IPS-18a (cell line): ENCODE measurements at regions not wholly inside any gene's neighbourhood (a gene's known extent, or its start where the extent isn't known, plus 50 kb on each side); places are given as distances from the start of the nearest gene placed in this dataset.
"Not testable (repeated sequence)": the region's sequence is repeated elsewhere in the genome, so short reads cannot be mapped to it uniquely, and the experiment has no call there.

Experiments
- H3K27ac ChIP-seq: one replicate; pipeline ENCODE4 v1.5.1; 2013; ENCODE audit warnings: low read length
- H3K27me3 ChIP-seq: one replicate; pipeline ENCODE4 v1.6.1; 2013; ENCODE audit warnings: mild to moderate bottlenecking, low read length; ENCODE audit not compliant: control insufficient read depth, insufficient read depth
- H3K36me3 ChIP-seq: one replicate; pipeline ENCODE4 v1.6.1; 2013; ENCODE audit warnings: low read depth, low read length; ENCODE audit not compliant: control insufficient read depth
- H3K4me1 ChIP-seq: one replicate; pipeline ENCODE4 v1.6.1; 2013; ENCODE audit warnings: low read depth, low read length; ENCODE audit not compliant: control insufficient read depth
- H3K4me3 ChIP-seq: one replicate; pipeline ENCODE4 v1.5.1; 2013; ENCODE audit warnings: low read length
- H3K9ac ChIP-seq: one replicate; pipeline ENCODE4 v1.6.1; 2013; ENCODE audit warnings: mild to moderate bottlenecking, low read length, moderate library complexity
- H3K9me3 ChIP-seq: one replicate; pipeline ENCODE4 v1.6.1; 2013; ENCODE audit warnings: low read depth, low read length; ENCODE audit not compliant: control insufficient read depth

GRCh38 chr14:29005647-29006046, 239.1 kb downstream of the FOXG1 start:
- H3K27ac ChIP-seq = no peak overlapping the region
- no peaks in the 10 kb centered on the region for H3K36me3 ChIP-seq
- H3K9ac ChIP-seq = no peak overlapping the region
- no peaks in the 10 kb centered on the region for H3K27me3 ChIP-seq
- no peaks in the 10 kb centered on the region for H3K4me1 ChIP-seq
- H3K4me3 ChIP-seq = no peak overlapping the region
- no peaks in the 10 kb centered on the region for H3K9me3 ChIP-seq

- H3K27ac ChIP-seq = no peak overlapping the region
- H3K4me3 ChIP-seq = no peak overlapping the region
- H3K27me3 ChIP-seq = no peaks in the 10 kb centered on the region
- no peaks in the 10 kb centered on the region for H3K36me3 ChIP-seq
- H3K9me3 ChIP-seq = no peaks in the 10 kb centered on the region
- H3K9ac ChIP-seq = no peak overlapping the region
- H3K4me1 ChIP-seq = no peaks in the 10 kb centered on the region
Measured at GRCh38 chr14:29007990-29008389, 241.4 kb downstream of the FOXG1 start.

- Histone ChIP-seq H3K36me3 (no peaks in the 10 kb centered on the region), H3K9ac (no peak overlapping the region), H3K9me3 (no peaks in the 10 kb centered on the region), H3K4me3 (no peak overlapping the region), H3K4me1 (no peaks in the 10 kb centered on the region), H3K27me3 (no peaks in the 10 kb centered on the region), H3K27ac (no peak overlapping the region)
Measured at GRCh38 chr14:29016050-29016900, 249.7 kb downstream of the FOXG1 start.

GRCh38 chr14:29023505-29023904, 256.9 kb downstream of the FOXG1 start:
- H3K9me3 ChIP-seq = not testable (repeated sequence)

GRCh38 chr14:29027441-29027840, 260.9 kb downstream of the FOXG1 start:
- not testable (repeated sequence) for H3K27me3 ChIP-seq, H3K9ac ChIP-seq, H3K4me3 ChIP-seq, H3K27ac ChIP-seq, H3K36me3 ChIP-seq, H3K9me3 ChIP-seq
- peaks cover 23% of the 10 kb centered on the region for H3K4me1 ChIP-seq

More at GRCh38 chr14:29023505-29023904, 256.9 kb downstream of the FOXG1 start:
- H3K36me3 ChIP-seq, H3K27me3 ChIP-seq, H3K4me1 ChIP-seq, H3K4me3 ChIP-seq, H3K9ac ChIP-seq, H3K27ac ChIP-seq: not testable (repeated sequence)

GRCh38 chr14:29027941-29028705, 261.5 kb downstream of the FOXG1 start:
- H3K9ac ChIP-seq, H3K9me3 ChIP-seq, H3K27ac ChIP-seq, H3K4me3 ChIP-seq, H3K27me3 ChIP-seq, H3K36me3 ChIP-seq: not testable (repeated sequence)
- H3K4me1 ChIP-seq = peaks cover 23% of the 10 kb centered on the region

GRCh38 chr14:29028973-29029582, 262.5 kb downstream of the FOXG1 start:
- peak overlapping the region; percentile 29 for H3K4me3 ChIP-seq
- no peak overlapping the region for H3K9ac ChIP-seq
- peak overlapping the region; percentile 35 for H3K27ac ChIP-seq

GRCh38 chr14:29030121-29030520, 263.5 kb downstream of the FOXG1 start:
- no peak overlapping the region for H3K4me3 ChIP-seq
- no peak overlapping the region for H3K27ac ChIP-seq
- no peaks in the 10 kb centered on the region for H3K27me3 ChIP-seq
- H3K36me3 ChIP-seq = no peaks in the 10 kb centered on the region
- H3K9ac ChIP-seq = no peak overlapping the region
- peaks cover 23% of the 10 kb centered on the region for H3K4me1 ChIP-seq
- H3K9me3 ChIP-seq = peaks cover 3% of the 10 kb centered on the region

More at GRCh38 chr14:29028973-29029582, 262.5 kb downstream of the FOXG1 start:
- H3K9me3 ChIP-seq = peaks cover 3% of the 10 kb centered on the region
- H3K27me3 ChIP-seq = no peaks in the 10 kb centered on the region
- no peaks in the 10 kb centered on the region for H3K36me3 ChIP-seq
- peaks cover 23% of the 10 kb centered on the region for H3K4me1 ChIP-seq

- peaks cover 23% of the 10 kb centered on the region for H3K4me1 ChIP-seq
- H3K9me3 ChIP-seq = peaks cover 3% of the 10 kb centered on the region
- H3K9ac ChIP-seq = no peak overlapping the region
- no peak overlapping the region for H3K4me3 ChIP-seq
- no peaks in the 10 kb centered on the region for H3K27me3 ChIP-seq
- H3K36me3 ChIP-seq = no peaks in the 10 kb centered on the region
- H3K27ac ChIP-seq = no peak overlapping the region
Measured at GRCh38 chr14:29030970-29031369, 264.4 kb downstream of the FOXG1 start.

GRCh38 chr14:29035134-29035533, 268.5 kb downstream of the FOXG1 start:
- no peaks in the 10 kb centered on the region for H3K36me3 ChIP-seq
- H3K4me1 ChIP-seq = peaks cover 15% of the 10 kb centered on the region
- no peak overlapping the region for H3K4me3 ChIP-seq
- H3K27me3 ChIP-seq = no peaks in the 10 kb centered on the region
- no peak overlapping the region for H3K27ac ChIP-seq
- no peak overlapping the region for H3K9ac ChIP-seq
- H3K9me3 ChIP-seq = no peaks in the 10 kb centered on the region

GRCh38 chr14:29037411-29037810, 270.8 kb downstream of the FOXG1 start:
- H3K4me1 ChIP-seq = peaks cover 9% of the 10 kb centered on the region
- no peak overlapping the region for H3K27ac ChIP-seq
- no peaks in the 10 kb centered on the region for H3K9me3 ChIP-seq
- no peak overlapping the region for H3K9ac ChIP-seq
- no peaks in the 10 kb centered on the region for H3K36me3 ChIP-seq
- no peaks in the 10 kb centered on the region for H3K27me3 ChIP-seq
- no peak overlapping the region for H3K4me3 ChIP-seq
